HG02870 (cell line): ENCODE measurements at regions not wholly inside any gene's neighbourhood (a gene's known extent, or its start where the extent isn't known, plus 50 kb on each side); places are given as distances from the start of the nearest gene placed in this dataset.
"Not testable (repeated sequence)": the region's sequence is repeated elsewhere in the genome, so short reads cannot be mapped to it uniquely, and the experiment has no call there.

ENCODE experiments used
- ATAC-seq: cut with Tn5 transposase; IDR thresholded peaks from one replicate; pipeline ENCODE4 v1.9.1; 2021; ENCODE audit warnings: mild to moderate bottlenecking, moderate library complexity; ENCODE audit not compliant: unreplicated experiment

DNA sequence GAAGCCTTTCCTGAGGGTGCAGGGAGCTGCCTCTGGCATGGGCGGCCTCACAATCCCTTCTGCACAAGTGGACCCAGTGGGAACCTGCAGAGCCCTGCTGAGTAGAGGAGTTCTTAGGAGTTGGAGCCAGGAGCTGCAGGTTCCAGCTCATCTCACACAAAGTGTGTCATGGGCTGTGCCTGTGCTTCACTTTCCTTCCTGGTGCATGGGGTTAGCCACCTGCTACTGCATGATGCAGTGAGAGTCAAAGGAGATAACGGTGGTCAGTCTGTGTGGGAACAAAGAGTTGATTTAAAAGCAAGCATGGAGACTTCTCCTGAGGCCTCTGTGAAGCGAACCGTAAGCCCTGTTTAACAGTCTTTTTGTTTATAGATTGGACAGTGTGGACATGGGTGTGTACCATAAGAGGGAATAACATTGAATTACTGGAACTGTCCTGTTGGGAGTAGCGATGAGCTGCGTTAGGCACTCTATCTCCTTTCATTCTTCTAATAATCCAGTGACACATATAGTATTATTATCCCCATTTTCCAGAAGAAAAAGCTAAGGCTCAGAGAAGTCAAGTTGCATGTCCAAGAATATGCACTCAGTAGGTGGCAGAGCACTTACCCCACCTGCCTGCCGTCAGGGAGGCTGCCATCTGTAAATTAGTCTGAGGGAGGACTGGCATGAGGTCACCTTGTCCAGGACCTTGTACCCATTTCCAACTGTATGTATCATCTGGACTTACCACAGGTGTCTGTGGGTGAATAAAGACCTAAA is 68.7 kb upstream of the PRR23C start:
- no peak for ATAC-seq

DNA sequence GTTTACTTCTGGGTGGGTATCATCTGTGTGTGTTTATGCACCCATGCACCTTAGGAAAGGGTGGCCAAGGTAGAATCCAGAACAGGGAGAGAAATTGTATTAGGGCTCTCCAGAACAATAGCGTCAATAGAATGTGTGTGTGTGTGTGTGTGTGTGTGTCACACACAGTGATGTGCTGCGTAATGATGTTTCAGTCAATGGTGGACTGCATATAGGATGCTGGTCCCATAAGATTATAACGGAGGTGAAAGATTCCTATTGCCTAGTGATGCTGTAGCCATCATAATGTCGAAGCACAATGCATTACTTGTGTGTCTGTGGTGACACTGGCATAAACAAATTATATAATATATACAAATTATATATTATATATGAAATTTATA is 69.3 kb upstream of the PRR23C start:
- ATAC-seq = no peak

DNA sequence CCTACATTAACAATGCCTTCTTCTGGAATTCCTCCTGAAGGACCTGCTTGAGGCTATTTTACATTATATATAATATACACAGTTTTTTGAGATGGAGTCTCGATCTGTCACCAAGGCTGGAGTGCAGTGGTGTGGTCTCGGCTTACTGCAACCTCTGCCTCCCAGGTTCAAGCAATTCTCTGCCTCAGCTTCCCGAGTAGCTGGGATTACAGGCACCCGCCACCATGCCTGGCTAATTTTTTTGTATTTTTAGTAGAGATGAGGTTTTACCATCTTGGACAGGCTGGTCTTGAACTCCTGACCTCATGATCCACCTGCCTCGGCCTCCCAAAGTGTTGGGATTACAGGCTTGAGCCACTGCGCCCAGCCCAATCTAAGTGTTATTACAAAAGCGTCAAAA is 71.9 kb upstream of the PRR23C start:
- ATAC-seq = not testable (repeated sequence)

DNA sequence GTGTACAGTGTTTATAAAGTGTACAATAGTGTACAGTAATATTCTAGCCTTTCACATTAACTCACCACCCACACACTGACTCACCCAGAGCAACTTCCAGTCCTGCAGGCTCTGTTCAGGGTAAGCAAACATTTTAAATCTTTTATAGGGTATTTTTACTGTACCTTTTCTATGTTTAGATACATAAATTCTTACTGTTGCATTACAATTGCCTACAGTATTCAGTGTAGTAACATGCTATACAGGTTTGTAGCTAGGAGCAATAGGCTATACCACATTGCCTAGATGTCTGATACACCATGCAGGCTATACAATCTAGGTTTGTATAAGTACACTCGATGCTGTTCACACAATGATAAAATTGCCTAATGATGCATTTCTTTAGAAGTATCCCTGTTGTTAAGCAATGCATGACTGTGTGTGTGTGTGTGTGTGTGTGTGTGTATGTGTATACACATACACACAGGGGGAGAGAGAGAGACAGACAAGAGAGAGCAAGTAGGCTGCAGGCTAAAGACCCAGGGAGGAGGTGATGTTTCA is 72.5 kb upstream of the PRR23C start:
- ATAC-seq = no peak

DNA sequence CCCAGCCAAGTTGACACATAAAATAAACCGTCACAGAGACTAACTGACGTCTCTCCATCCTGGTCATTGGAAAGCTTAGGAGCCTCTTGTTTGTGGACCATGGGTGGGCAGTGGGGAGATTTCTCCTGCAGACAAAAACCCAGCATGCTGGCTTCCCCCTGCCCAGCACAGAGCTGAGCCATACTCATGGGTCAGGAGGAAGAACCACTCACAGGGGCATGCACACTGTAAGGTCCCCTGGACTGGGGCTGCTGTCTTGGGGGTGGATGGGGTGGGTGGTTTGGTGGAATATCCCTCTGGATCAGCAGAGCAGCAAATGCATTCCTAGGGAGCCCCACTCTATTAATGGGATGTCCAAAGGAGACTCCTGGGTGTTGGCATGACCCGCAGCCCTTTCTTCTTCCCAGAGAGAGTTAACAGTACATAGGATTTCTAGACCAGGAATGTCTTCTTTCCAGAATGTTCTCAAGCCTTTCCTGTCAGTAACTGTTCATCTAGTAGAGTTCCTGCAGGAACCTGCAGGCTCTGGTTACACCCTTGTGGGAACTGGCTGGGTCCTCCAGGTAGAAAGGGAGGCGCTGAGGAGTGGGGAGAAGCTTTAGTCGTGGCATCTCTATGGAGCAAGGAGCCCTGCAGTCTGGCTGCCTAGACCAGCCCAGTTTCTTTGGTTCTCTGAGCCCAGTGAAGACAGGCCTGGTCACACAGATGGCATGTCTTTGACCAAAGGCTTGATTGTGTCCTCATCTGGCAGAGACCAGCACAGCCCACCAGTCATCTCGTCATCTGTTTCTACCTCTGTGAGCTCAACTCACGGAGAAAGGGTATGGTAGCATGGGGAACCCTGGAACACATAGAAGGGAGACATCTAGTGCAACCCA is 73.4 kb upstream of the PRR23C start:
- no peak for ATAC-seq

DNA sequence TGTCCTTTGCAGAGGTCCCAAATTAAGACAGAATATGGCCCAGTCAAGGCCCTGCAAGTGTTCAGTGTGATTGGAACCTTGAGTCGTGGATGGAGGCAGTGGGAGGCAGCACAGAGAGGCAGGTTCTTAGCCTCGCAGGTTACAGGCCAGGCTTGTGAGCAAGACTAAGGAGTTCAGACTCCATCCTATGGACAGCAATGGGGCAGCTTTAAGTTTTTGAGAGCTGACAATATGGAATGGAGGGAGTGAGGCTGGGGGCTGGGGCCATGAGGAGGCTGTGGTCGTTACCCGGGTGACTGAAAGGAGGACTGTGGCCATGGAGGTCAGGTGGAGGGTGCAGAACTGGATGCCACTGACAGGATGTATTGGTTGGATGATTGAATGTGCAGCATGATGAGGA is 74.1 kb upstream of the PRR23C start:
- no peak for ATAC-seq

DNA sequence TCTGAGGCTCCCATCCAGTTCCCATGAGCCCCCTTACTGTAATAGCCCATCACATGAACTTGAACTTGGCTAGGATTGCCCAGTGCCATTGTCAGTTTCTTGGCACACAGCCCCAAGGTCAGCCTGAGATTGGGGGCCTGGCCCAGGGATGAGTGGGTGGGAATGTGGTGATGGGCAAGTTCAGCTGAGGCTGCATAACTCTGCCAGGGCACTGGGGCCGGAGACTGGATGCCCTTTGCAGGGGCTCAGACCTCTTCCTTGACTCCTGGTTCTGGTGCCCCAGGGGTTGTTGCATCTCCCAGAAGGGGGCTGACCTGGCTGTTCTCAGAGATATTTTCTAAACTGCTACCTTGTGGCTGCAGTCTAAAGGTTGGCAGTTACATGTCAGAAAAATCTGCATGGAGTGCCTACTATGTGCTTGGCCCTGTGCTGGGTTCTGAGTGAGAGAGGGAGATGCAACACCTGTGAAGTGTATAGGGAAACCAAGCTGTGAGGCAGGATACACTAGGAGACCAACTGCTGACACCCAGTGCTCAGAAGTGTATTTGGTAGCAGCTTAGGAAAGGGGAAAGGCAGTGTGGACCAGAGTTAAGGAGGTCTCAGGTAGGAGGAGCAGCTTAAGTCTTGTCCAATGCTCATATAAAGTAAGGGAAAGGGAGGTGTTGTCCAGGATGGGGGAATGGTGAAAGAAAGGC is 74.8 kb upstream of the PRR23C start:
- ATAC-seq = no peak

DNA sequence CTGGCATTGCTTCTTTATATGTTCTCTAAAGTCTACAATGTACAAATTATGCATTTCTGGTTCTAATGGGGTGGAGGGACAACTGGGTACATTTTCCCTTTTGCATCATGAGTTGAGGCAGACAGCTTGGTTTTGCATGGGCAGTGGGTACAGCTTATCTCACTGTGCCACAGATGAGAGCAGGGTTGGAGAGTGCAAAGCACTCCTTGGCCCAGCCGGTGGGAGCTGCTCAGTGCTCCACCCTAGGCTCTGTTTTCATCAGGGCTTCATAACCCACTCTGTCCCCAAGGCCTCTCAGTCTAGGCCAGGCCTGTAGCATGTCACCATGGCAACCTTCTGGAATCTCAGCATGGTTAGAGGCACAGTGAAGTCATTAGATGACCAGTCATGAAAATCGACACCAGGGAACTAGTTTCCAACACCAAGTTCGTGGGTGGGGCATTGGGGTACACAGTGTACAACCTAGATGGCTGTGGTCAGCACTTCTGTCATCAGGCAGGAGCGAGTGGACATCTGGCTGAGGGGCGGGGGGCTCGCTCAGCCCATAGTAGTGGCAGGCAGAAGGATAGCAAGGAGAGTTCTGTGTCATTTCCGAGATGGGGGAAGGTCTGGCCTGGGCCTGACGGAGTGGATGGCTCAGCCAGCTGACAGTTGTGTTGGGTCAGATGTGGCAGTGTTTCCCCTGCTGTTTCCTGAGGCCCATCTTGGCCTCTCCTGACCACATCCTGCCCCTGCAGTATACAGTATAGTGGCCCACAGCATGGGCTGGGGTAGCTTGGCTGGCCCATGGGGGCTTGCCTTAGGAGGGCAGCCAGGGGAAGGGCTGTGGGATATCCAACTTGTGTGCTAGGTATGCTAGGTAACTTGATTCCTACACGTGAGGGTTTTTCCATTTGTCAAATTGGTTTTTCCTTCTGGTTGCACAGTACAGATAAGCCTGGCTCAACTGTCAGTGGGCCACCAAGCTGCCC is 75.7 kb upstream of the PRR23C start:
- no peak for ATAC-seq

DNA sequence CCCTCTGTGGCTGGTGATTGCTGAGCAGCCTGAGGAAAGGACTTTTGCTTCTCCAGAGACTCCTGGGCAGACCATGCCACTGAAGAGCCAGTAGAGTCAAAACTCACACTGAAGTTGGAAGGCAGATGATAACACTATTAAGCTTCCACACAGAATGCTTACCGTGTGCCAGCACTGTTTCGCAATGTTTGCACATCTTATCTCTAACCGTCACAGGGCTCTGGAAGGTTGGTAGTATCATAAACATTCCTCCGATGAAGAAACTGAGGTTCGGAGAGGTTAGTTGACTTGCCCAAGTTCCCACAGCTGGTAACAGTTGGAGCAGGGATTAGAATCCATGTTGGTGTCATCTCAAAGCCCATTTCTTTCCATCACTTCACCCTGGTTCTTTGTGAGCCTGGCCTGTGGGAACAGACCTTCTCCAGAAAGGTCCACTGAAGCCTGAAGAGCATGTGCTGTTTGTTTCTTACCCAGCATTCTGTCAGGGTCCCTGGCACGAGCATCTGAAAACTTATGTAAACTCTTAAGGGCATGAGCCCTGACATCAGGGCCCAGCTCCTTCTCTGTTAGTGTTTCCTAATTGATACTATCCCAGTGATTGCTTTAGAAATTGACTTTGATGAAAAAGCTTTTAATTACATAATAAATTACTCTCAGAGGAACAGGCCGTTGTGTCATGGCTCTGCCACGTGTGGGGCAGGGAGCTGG is 77.0 kb upstream of the PRR23C start:
- no peak for ATAC-seq

DNA sequence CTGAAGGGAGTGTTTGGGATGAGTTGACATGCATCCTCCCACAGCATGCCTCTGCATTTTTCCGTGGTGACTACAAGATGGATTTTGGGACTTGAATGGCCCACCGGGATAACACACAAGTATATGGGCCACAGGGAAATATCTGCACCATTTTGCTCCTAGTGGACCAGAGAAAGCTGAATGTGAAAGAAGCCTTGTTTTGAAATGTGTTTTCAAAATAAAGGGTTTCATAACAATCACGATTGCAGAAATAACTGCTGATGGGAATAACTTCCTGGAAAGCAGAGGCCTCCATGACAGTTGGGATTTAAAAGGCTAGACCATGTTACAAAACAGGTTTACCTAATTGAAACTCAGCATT is 77.5 kb upstream of the PRR23C start:
- no peak for ATAC-seq

DNA sequence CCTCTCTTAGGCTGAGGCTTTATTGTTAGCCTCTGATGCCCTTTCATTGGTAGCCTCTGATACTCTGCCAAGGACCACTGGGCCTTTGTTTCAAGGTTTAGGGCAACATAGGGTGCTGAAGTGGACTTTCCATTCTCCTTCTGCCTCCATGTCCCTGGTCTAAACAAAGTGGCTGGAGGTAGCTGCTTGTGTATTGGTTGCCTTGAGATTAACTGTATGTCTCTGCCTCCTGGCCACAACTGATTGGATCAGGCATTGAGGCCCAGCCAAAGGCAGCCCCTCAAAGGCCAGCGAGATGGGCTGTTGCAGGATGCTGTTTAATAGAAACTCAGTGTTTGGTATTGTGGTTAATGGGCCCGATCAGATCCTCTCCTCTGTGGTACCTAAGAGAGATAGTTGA is 77.9 kb upstream of the PRR23C start:
- ATAC-seq = no peak

DNA sequence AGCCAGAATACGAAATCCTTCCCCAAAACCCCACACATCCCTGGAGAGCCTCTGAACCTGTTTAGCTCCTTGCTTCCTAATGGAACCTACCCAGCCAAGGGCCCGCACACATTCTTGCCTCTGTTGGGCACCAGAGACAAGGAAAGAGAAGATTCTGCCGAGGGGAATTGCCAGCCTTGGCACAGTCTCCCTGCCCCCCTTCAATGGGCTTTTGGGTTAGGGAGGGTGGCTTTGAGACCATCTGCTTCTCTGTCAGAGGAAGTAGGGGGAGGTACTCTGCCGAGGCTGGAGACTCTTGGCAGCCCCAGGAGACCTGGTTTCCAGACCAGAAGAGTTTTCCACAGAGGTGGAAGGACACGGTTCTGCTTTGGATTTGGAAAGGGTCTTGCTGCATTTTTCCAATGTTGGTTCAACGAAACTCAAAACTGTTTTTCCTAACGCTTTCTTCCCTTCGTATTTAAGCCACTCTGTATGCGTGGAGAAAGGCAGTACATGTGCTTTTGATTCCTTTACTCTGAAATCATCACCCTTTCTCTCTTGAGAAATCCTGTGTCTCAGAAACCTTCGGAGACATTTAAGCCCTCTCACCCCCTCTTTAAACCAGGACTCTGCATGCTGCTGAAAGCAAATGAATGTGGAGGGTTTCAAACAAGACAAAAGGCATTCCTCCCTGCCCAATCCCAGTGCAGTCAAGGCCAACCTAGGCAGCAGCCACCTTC is 78.8 kb upstream of the PRR23C start:
- no peak for ATAC-seq

DNA sequence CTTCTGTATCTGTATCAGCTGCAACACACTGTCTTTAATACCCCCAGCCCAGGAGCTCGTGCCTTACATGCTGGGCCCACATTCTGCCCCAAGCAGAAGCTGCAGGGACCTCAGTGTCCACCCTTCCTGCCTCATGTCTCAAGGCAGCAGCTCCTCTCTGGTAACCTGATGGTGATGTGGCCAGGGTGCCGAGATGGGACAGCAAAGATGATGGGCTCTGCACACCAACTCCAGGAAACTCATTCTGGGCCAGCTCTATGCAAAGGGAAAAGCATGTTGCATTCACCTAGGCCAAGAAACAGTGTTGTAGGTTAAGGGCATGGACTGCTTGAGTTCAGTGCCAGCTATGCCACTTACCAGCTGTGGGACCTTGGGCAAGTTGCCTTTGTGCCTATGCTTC is 79.5 kb upstream of the PRR23C start:
- ATAC-seq = no peak

DNA sequence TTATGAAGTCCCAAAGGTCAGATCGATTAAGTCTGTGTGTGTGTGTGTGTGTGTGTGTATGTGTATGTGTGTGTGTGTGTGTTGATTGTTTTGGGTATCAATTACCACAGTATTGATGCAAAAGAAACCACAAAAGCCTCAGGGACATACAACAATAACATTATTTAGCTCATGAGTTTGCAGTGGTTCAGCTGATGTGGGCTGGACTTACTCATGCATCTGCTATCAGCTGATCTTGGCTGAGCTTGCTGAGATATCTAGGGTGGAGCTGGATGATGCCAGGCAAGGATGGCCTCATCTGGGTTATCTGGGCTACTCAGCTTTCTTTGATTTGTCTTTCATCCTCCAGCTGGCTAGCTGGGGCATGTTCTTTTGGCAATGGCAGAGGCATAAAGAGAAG is 82.4 kb upstream of the PRR23C start:
- no peak for ATAC-seq

DNA sequence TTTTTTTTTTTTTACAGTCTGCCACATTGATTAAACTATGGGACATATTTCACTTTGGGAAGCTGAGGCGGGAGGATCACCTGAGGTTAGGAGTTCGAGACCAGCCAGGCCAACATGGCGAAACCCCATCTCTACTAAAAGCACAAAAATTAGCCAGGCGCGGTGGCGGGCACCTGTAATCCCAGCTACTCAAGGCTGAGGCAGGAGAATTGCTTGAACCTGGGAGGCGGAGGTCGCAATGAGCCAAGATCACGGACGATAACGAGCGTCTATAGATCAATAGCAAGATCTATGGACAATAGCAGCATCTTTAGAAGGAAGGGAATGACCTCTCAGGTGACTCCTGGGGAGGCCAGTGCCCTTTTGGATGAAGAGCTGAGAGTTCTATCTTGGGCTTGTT is 82.9 kb upstream of the PRR23C start:
- not testable (repeated sequence) for ATAC-seq

DNA sequence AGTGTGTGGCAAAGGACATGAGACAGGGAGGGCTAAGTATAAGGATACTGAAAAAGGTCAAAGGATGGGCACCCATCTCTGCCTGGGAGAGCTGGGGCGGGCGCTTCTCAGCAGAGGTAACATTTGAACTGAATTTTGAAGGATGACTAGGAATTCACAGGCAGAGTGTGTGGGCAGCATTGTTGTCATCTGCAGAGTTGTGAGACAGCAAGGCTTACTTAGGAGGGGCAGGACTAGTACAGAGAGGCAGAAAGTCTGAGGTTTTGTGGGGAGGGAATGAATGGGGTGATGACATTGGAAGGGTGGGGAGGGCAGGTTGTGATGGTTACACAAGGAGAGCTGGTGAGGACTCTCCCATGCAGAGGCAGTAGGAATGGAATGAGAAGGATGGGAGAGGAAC is 84.1 kb upstream of the PRR23C start:
- ATAC-seq = no peak

DNA sequence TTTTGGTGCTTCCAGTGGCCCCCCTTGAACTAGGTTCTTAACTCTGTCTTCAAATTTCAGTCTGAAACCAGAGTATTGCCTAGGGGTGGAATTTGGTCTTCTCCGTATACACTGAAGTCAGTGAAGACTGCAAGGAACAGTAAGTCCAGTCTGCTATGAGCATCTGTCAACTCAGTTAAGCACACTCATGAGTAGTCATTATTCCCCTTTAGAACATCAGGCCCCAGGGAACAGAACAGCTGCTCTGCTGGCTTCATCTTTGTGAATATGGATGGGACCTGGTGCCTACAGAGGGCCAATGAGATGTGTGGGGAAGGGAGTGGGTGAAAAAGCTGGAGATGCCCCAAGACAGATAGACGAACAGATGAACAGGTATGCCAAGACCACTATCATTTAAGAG is 85.2 kb upstream of the PRR23C start:
- ATAC-seq = no peak

DNA sequence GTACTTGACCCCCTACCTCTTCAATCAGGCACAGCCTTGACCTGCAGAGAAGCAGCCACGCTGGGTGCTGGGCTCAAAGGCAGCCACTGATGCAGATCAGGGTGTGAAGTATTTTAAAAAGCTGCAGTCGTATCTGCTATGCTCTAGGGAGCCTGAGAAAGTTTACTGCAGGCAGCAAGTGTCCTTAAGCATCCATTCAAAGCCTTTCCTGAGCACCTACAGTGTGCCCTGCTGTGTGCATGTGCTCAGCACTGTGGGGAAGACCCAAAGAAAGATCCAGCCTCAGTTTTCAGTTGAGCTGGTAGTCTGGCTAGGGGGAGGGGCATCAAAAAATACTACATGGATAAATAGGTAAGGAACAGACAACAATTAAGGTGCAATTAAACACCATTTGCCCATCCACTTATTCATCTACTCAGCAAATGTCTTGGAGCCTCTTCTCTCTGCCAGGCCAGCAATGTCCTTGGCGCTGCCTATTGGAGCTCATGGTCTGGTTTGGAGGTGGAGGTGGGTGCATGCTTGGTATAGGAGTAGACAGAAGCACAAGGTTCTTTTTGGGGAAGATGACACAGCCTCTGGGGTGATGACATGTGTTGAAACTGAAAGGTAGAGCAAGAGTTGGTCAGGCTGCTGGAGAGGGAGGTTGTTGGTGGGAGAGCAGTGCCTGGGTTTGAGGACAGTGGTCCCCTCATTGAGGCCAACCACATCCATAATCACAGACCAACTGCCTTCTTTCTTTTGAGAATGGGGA is 85.9 kb upstream of the PRR23C start:
- no peak for ATAC-seq
